Sigmoid colon (tissue), 6 donors: ENCODE measurements at regions not wholly inside any gene's neighbourhood (a gene's known extent, or its start where the extent isn't known, plus 50 kb on each side); places are given as distances from the start of the nearest gene placed in this dataset.

ENCODE experiments used
- DNase-seq: peaks from one replicate; pipeline ENCODE4 v3.0.0-alpha.2; 2019
- H3K27ac ChIP-seq, 4 donors: fragments of 200-600 bp; sonication (generic); one replicate each; pipeline ENCODE4 v1.5.1; 2016 to 2019; ENCODE audit warnings: mild to moderate bottlenecking in 1 of 4
- H3K27me3 ChIP-seq, 3 donors: fragments of 200-600 bp; sonication (generic); one replicate each; pipeline ENCODE4 v1.5.1; 2019; ENCODE audit warnings: mild to moderate bottlenecking in 1 of 3
- H3K36me3 ChIP-seq, 4 donors: fragments of 200-600 bp; sonication (generic); one replicate each; pipeline ENCODE4 v1.5.1; 2016 to 2019
- H3K4me1 ChIP-seq, 4 donors: fragments of 200-600 bp; sonication (generic); one replicate each; pipeline ENCODE4 v1.5.1; 2017 to 2019
- H3K4me3 ChIP-seq, 4 donors: fragments of 200-600 bp; sonication (generic); one replicate each; pipeline ENCODE4 v1.5.1; 2017 to 2019; ENCODE audit warnings: mild to moderate bottlenecking in 2 of 4, moderate library complexity in 1 of 4
- H3K9me3 ChIP-seq, 4 donors: fragments of 200-600 bp in 3 of 4; sonication (generic) in 3 of 4; one replicate each; pipeline versions ENCODE4 v1.5.1 to v1.6.1; 2013 to 2019
- EP300 ChIP-seq, 4 donors: sonication (generic); formaldehyde crosslinking; IDR thresholded peaks; one replicate each; pipeline ENCODE4 v1.6.1; 2017; ENCODE audit warnings: antibody characterized with exemption in 4 of 4
- POLR2A ChIP-seq, 2 donors: fragments of 450-650 bp; IDR thresholded peaks; one replicate each; pipeline ENCODE4 v1.6.1; 2016; ENCODE audit warnings: antibody characterized with exemption in 2 of 2, mild to moderate bottlenecking in 2 of 2, moderate library complexity in 2 of 2
- POLR2AphosphoS5 ChIP-seq, 4 donors: sonication (generic); formaldehyde crosslinking; IDR thresholded peaks; one replicate each; pipeline ENCODE4 v1.6.1; 2017; ENCODE audit warnings: antibody characterized with exemption in 4 of 4
- WGBS, 2 donors: extraction: QIAGEN DNeasy Blood & Tissue Kit; methylation state at CpG; one replicate each; pipeline ENCODE4 v1.1.7; 2013; 5-methylcytosine and 5-hydroxymethylcytosine counted together
- intact Hi-C: fragments of 100-400 bp; cut with DNase I; formaldehyde crosslinking; loops from one replicate; pipeline ENCODE4 v1.15.1; 2023
- TF ChIP-seq, protein P1 (sequence below), 4 experiments: fragments of 450-650 bp in 3 of 4; fragments of 200-600 bp in 1 of 4; IDR thresholded peaks; one replicate each; pipeline ENCODE4 v1.5.1; 2016 to 2019; ENCODE audit warnings: antibody characterized with exemption in 4 of 4, mild to moderate bottlenecking in 3 of 4, moderate library complexity in 2 of 4
- donor health status: healthy with polysubstance abuse.
- donor health status: healthy.

DNA sequence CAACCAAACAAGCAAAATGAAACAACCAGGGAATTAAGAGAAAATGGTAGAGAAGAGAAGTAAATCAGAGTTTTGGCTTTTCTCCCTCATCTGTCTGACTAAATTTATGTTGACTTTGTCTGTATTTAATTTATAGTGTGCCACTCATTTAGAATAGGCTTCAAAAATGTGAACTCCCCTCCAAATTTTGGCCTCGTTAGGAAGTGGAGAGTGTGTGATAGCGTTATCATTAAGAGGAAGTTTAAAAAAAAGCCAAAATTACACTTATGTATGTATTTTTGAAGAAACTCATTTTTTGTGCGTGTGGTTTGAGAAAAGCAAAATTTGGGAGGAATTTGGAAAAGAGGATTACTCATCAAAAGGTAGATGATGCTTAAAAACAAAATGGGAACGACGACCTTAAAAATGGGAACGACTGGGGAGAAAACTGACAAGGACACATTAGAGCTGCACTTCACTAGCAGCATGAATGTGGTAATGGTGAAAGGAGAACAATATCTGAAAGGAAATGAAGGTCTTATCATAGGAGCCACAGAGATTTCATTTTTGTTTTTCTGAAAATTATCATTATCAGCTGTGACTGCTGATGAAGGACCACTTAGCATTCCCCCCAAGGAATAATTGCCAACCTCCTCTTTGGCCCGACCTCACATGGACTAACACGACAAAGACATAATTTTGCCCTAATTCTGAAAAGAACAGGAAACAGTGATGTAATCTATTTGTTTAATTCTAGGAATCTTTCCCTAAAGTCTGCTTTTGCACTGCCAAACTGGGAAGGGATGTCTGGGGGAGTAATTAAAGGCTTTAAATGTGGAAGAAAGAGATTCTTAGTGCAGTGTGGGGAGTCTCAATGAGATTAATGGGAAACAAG, 163.2 kb upstream of the P2RY1 start:
- TF ChIP-seq EP300 (IDR thresholded peaks at IDR 0.05) (no peak), POLR2A (IDR thresholded peaks at IDR 0.05) (no peak), POLR2AphosphoS5 (IDR thresholded peaks at IDR 0.05) (no peak)
- TF ChIP-seq, protein P1, sequence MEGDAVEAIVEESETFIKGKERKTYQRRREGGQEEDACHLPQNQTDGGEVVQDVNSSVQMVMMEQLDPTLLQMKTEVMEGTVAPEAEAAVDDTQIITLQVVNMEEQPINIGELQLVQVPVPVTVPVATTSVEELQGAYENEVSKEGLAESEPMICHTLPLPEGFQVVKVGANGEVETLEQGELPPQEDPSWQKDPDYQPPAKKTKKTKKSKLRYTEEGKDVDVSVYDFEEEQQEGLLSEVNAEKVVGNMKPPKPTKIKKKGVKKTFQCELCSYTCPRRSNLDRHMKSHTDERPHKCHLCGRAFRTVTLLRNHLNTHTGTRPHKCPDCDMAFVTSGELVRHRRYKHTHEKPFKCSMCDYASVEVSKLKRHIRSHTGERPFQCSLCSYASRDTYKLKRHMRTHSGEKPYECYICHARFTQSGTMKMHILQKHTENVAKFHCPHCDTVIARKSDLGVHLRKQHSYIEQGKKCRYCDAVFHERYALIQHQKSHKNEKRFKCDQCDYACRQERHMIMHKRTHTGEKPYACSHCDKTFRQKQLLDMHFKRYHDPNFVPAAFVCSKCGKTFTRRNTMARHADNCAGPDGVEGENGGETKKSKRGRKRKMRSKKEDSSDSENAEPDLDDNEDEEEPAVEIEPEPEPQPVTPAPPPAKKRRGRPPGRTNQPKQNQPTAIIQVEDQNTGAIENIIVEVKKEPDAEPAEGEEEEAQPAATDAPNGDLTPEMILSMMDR (IDR thresholded peaks at IDR 0.05): no peak
- H3K27ac ChIP-seq: no peak overlapping the region
- no peaks in the 10 kb centered on the region for H3K27me3 ChIP-seq
- intact Hi-C loops: no loop called here
- H3K4me3 ChIP-seq: no peak overlapping the region
- H3K4me1 ChIP-seq: no peaks in the 10 kb centered on the region
- WGBS, 2 donors: 52 to 79% methylated on average over 8 of the region's 8 CpGs
- H3K36me3 ChIP-seq: no peaks in the 10 kb centered on the region
- H3K9me3 ChIP-seq: no peaks in the 10 kb centered on the region
- DNase-seq: no peak

DNA sequence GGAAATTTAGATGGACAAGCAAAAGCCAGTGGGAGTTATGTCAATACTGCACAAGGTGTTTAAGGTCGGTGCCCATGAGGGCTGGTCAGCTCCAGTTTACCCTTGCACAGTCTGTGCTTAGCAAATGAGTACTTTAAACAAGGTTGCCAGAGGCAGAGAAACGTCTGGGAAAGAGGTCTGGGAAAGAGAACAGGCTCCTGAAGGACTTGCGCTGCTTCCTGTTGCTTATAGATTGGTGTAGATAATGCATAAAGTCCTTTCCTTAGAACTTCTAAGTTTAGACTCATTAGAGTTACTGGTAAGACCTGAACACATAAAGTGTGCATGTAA, 162.6 kb upstream of the P2RY1 start:
- H3K4me1 ChIP-seq: no peaks in the 10 kb centered on the region
- 71 to 72% methylated on average over 3 of the region's 3 CpGs for WGBS, 2 donors
- H3K9me3 ChIP-seq: no peaks in the 10 kb centered on the region
- DNase-seq: no peak
- H3K4me3 ChIP-seq: no peak overlapping the region
- intact Hi-C loops: no loop called here
- no peaks in the 10 kb centered on the region for H3K27me3 ChIP-seq
- no peaks in the 10 kb centered on the region for H3K36me3 ChIP-seq
- no peak overlapping the region for H3K27ac ChIP-seq
- no peak for TF ChIP-seq EP300 (IDR thresholded peaks at IDR 0.05)
- no peak for TF ChIP-seq POLR2A (IDR thresholded peaks at IDR 0.05)
- TF ChIP-seq, protein P1 (IDR thresholded peaks at IDR 0.05): no peak
- TF ChIP-seq POLR2AphosphoS5 (IDR thresholded peaks at IDR 0.05): no peak

DNA sequence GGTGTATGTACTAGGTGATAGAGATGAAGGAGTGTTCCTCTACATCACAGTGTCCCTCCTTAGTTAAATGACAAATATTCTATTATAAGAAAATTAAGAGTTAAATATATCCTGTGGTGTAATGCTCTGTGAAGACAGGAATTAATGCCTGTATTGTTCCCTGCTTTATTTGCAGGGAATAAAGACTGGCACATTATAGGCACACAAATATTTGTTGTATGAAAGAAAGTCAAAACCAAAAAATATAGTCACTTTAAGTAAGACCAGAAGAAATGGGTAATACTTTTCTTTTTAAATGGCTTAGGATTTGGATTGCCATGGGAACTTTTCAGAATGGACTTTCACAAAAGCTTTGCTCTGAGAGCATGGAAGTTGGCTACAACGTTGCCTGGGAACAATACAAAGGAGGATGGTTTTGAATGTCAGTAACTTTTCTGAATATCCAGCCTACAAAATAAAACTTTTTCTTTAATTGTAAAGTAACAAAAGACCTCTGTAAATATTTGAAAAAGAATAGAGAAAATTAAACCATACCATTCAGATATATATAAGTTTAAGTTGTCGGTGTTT, 158.0 kb upstream of the P2RY1 start:
- WGBS, 2 donors: 90 to 93% methylated on average over 2 of the region's 2 CpGs
- intact Hi-C loops: no loop called here
- Histone ChIP-seq H3K4me3 (no peak overlapping the region), H3K9me3 (no peaks in the 10 kb centered on the region), H3K4me1 (no peaks in the 10 kb centered on the region), H3K27me3 (no peaks in the 10 kb centered on the region), H3K27ac (no peak overlapping the region), H3K36me3 (no peaks in the 10 kb centered on the region)
- DNase-seq: no peak
- no peak for TF ChIP-seq POLR2A (IDR thresholded peaks at IDR 0.05)
- no peak for TF ChIP-seq EP300 (IDR thresholded peaks at IDR 0.05)
- TF ChIP-seq POLR2AphosphoS5 (IDR thresholded peaks at IDR 0.05): no peak
- TF ChIP-seq, protein P1 (IDR thresholded peaks at IDR 0.05): no peak

DNA sequence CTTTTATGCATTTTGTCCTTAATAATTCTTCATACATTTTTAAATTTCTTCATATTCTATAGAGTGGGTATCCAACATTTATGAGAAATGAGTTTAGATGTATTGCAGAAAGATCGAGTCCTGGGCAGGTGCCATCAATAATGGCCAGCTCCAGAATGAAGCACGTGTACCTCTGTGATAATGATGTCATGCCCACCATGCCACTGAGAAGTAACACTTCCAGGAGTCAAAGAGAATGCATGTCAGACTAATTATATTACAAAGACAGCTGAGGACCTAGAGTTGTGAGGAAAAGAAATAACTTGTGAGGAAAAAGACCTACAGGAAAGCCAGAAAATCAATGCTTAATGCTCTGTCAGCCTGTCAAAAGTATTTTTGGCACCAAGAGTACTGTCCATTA, 157.4 kb upstream of the P2RY1 start:
- WGBS, 2 donors: 72 to 79% methylated on average over 2 of the region's 2 CpGs
- H3K27me3 ChIP-seq: no peaks in the 10 kb centered on the region
- no peak for TF ChIP-seq POLR2AphosphoS5 (IDR thresholded peaks at IDR 0.05)
- TF ChIP-seq, protein P1 (IDR thresholded peaks at IDR 0.05): no peak
- no peak for TF ChIP-seq EP300 (IDR thresholded peaks at IDR 0.05)
- TF ChIP-seq POLR2A (IDR thresholded peaks at IDR 0.05): no peak

More for the DNA sequence above, 157.4 kb upstream of the P2RY1 start:
- Histone ChIP-seq H3K9me3 (no peaks in the 10 kb centered on the region), H3K36me3 (no peaks in the 10 kb centered on the region), H3K4me3 (no peak overlapping the region), H3K4me1 (no peaks in the 10 kb centered on the region), H3K27ac (no peak overlapping the region)
- DNase-seq: no peak
- intact Hi-C loops: no loop called here
